AG10803 (cell line): ENCODE measurements at regions not wholly inside any gene's neighbourhood (a gene's known extent, or its start where the extent isn't known, plus 50 kb on each side); places are given as distances from the start of the nearest gene placed in this dataset.

ENCODE experiments used
- DNase-seq: peaks from one replicate; pipeline ENCODE4 v3.0.0; 2010; ENCODE audit warnings: low read depth
- H3K4me3 ChIP-seq: 2 replicates; pipeline ENCODE4 v1.5.1; 2011; ENCODE audit warnings: mild to moderate bottlenecking, low read length, control low read depth
- CTCF ChIP-seq: conservative IDR thresholded peaks from 2 replicates; pipeline ENCODE4 v1.5.1; 2011; ENCODE audit warnings: mild to moderate bottlenecking, low read length, control low read depth, inconsistent platforms

- no peak for TF ChIP-seq CTCF
- DNase-seq: no peak
- H3K4me3 ChIP-seq: no peak overlapping the region
Observed at GRCh38 chr10:53276797-53277196, 504.2 kb upstream of the MBL2 start.

- TF ChIP-seq CTCF: no peak
- DNase-seq: no peak
- H3K4me3 ChIP-seq: no peak overlapping the region
Observed at GRCh38 chr10:53269482-53269881, 496.9 kb upstream of the MBL2 start.

- no peak for TF ChIP-seq CTCF
- DNase-seq: no peak
- no peak overlapping the region for H3K4me3 ChIP-seq
Observed at GRCh38 chr10:53260213-53260612, 487.6 kb upstream of the MBL2 start.

DNA sequence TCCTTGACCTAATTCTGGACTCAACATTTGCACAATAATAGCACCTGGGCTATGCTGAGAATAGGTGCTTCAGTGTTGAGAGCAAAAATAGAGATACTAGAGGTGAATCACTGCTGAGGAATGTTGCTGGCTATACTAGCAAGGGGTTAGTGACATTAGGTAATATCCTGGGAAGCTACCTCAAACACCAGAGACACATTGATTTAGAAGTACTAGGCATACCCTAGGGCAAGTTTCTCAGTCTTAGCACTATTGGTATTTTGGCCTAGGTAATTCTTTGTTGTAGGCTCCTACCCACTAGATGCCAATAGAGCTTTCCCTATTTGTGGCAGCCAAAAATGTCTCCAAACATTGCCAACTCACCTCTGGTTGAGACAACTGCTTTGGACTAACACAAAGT lies 484.0 kb upstream of the MBL2 start:
- DNase-seq: no peak
- no peak for TF ChIP-seq CTCF
- no peak overlapping the region for H3K4me3 ChIP-seq

GRCh38 chr10:53255661-53256205 lies 483.1 kb upstream of the MBL2 start:
- DNase-seq: no peak
- H3K4me3 ChIP-seq: no peak overlapping the region
- TF ChIP-seq CTCF: no peak

DNA sequence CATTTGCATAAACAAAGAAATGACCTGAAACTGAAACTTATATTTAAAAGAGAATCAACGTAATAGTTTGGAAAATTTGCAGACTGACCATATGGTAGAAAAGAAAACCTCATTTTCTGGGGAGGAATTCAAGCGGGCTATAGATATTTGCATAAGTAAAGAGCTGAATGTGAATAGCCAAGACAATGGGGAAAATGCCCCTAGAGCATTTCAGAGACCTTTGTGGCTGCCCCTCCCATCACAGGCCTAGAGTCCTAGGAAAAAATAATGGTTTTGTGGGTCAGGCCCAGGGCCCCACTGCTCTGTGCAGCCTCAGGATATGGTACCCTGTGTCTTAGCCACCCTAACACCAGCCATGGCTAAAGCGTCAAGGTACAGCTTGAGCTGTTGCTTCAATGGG lies 480.6 kb upstream of the MBL2 start:
- DNase-seq: no peak
- no peak for TF ChIP-seq CTCF
- no peak overlapping the region for H3K4me3 ChIP-seq

DNA sequence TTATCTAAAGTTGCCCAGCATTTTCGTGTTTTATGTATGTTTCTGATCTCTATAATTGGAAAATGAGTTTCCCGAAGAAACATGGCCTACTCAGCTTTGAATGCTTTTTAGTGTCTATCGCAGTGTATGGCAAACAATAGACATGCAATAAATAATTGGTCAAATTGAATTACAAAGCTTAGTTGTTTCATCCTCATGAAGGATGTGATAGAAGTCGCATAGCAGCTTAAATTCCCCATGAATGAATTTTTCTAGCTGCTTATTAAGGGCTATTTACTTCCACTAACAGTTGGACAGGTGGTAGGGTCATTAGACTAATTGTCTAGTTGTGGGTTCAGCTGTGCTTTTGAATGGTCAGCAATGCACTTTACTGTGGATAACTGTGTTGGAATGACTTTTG lies 467.3 kb upstream of the MBL2 start:
- no peak overlapping the region for H3K4me3 ChIP-seq
- DNase-seq: no peak
- no peak for TF ChIP-seq CTCF
